ENCODE measurements at regions not wholly inside any gene's neighbourhood (a gene's known extent, or its start where the extent isn't known, plus 50 kb on each side); places are given as distances from the start of the nearest gene placed in this dataset.

- TF ChIP-seq POLR2AphosphoS5 (IDR thresholded peaks at IDR 0.05; ENCODE audit: low read depth, low read length) = no peak
- TF ChIP-seq POLR2A (IDR thresholded peaks at IDR 0.05; ENCODE audit: low read depth, low read length) = no peak
Observed at GRCh38 chr14:105951399-105951798, 425.0 kb downstream of the TMEM121 start.
